GM12865 (cell line): ENCODE measurements at regions not wholly inside any gene's neighbourhood (a gene's known extent, or its start where the extent isn't known, plus 50 kb on each side); places are given as distances from the start of the nearest gene placed in this dataset.
A peak's percentile ranks its signal among the peaks of the same experiment; 100 is the strongest.

Source experiments
- DNase-seq: peaks from one replicate; pipeline ENCODE4 v3.0.0; 2010; ENCODE audit warnings: low read depth
- H3K4me3 ChIP-seq: 2 replicates; pipeline ENCODE4 v1.5.1; 2011; ENCODE audit warnings: mild to moderate bottlenecking, low read depth, low read length, control low read depth
- CTCF ChIP-seq: IDR thresholded peaks from 2 replicates; pipeline ENCODE4 v1.5.1; 2011; ENCODE audit warnings: low read length, control low read depth, low read depth, inconsistent platforms; ENCODE audit not compliant: insufficient read depth; ENCODE audit errors: missing control alignments

GRCh38 chr1:59005491-59006288, 221.8 kb upstream of the JUN start:
- no peak overlapping the region for H3K4me3 ChIP-seq
- no peak for TF ChIP-seq CTCF
- DNase-seq: peak; percentile 64

DNA sequence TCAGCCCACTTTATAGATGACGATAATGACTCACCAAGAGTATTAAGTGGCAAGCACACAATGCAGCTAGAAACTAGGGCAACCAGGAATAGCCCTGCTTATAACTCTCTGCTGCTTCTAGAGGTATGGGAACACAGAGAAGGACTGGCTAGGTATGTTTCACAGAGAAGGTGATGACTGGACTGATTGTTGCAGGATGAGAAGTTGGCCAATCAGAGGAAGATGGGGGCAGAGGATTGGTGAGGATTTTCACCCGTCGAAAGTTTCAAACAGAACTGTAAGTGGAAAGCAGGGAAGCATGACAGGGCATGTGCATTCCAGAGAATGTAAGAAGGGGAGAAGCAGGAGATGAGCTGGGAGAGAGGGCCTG, 222.4 kb upstream of the JUN start:
- TF ChIP-seq CTCF: no peak
- H3K4me3 ChIP-seq: no peak overlapping the region
- DNase-seq: no peak

- no peak for TF ChIP-seq CTCF
- no peak for DNase-seq
- H3K4me3 ChIP-seq: no peak overlapping the region
Measured at GRCh38 chr1:59006932-59007331, 223.1 kb upstream of the JUN start.

- no peak for DNase-seq
- 0 out of 2 replicates have a peak overlapping the region, but pooled peaks have one; percentile 15 for H3K4me3 ChIP-seq
- no peak for TF ChIP-seq CTCF
Measured at GRCh38 chr1:59007429-59007819, 223.6 kb upstream of the JUN start.

DNA sequence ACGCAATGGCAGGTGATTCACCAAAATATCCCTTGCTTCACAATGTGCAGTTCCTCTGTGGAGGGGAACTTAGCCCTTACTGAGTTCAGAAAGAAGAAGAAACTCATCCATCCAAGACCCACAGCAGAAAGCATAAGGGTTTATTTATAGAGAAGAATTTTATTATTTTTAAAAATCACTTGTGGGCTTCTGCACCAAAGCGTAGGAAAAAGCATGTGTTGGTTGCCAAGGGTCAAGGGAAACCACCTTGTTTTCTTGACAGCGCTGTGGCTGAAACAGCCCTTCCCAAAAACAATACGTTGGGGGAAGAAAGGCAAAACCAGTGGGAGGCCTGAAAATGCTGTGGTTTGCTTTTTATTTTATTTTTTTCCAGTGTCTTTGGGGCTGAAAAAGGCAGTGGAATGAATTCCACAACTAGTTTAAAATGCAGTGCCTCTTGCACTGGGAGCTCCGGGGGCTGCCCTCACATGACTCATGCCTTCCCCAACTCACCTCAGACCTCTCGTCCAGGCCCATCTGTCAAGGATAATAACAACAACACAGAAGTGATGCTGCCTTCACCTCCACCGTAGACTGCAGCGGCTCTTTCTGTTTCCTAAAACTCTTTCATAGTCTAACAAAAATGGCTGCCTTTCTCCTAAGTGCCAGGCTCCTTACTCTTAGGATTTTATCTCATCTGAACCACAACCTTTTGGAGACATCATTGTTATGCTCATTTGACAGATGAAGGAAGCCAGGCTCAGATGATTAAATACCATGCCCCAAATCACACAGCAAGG, 224.2 kb upstream of the JUN start:
- DNase-seq: peak; percentile 72
- no peak for TF ChIP-seq CTCF
- H3K4me3 ChIP-seq: peak overlapping the region; percentile 15; the same call in 1 of the 2 replicates

GRCh38 chr1:59008599-59009347, 224.9 kb upstream of the JUN start:
- DNase-seq: no peak
- no peak for TF ChIP-seq CTCF

More at GRCh38 chr1:59008599-59009347, 224.9 kb upstream of the JUN start:
- no peak overlapping the region for H3K4me3 ChIP-seq
